Thyroid gland (tissue), 4 donors: ENCODE measurements at regions not wholly inside any gene's neighbourhood (a gene's known extent, or its start where the extent isn't known, plus 50 kb on each side); places are given as distances from the start of the nearest gene placed in this dataset.
"Not testable (repeated sequence)": the region's sequence is repeated elsewhere in the genome, so short reads cannot be mapped to it uniquely, and the experiment has no call there.

Source experiments
- DNase-seq, 2 donors: peaks; one replicate each; pipeline ENCODE4 v3.0.0-alpha.2; 2019
- H3K27ac ChIP-seq, 3 donors: fragments of 200-600 bp; sonication (generic); 1 replicate in 2 of 3; 2 replicates in 1 of 3; pipeline ENCODE4 v1.5.1; 2016 to 2019; ENCODE audit warnings: mild to moderate bottlenecking in 1 of 3, moderate library complexity in 1 of 3
- H3K27me3 ChIP-seq: fragments of 200-600 bp; sonication (generic); one replicate; pipeline ENCODE4 v1.5.1; 2019
- H3K36me3 ChIP-seq, 2 donors: fragments of 200-600 bp; sonication (generic); one replicate each; pipeline ENCODE4 v1.5.1; 2016 to 2019
- H3K4me1 ChIP-seq, 2 donors: fragments of 200-600 bp; sonication (generic); one replicate each; pipeline ENCODE4 v1.5.1; 2017 to 2019
- H3K4me3 ChIP-seq, 3 donors: fragments of 200-600 bp; sonication (generic); replicated peaks in 1 of 3; 1 replicate in 2 of 3; 2 replicates in 1 of 3; pipeline ENCODE4 v1.5.1; 2016; ENCODE audit warnings: mild to moderate bottlenecking in 1 of 3
- H3K9me3 ChIP-seq: fragments of 200-600 bp; sonication (generic); one replicate; pipeline ENCODE4 v1.5.1; 2017
- POLR2A ChIP-seq, 2 donors: fragments of 450-650 bp; IDR thresholded peaks; one replicate each; pipeline ENCODE4 v1.6.1; 2017; ENCODE audit warnings: antibody characterized with exemption in 2 of 2, mild to moderate bottlenecking in 2 of 2, moderate library complexity in 1 of 2
- WGBS, 2 donors: methylation state at CpG; one replicate each; pipeline ENCODE4 v1.1.5; 2017; 5-methylcytosine and 5-hydroxymethylcytosine counted together
- intact Hi-C: fragments of 100-400 bp; cut with DNase I; formaldehyde crosslinking; loops from one replicate; pipeline ENCODE4 v1.15.1; 2023
- TF ChIP-seq, protein P1 (sequence below), 6 experiments: fragments of 200-600 bp in 3 of 6; fragments of 450-650 bp in 3 of 6; sonication (generic) in 3 of 6; IDR thresholded peaks; one replicate each; pipeline ENCODE4 v1.5.1; 2016 to 2019; ENCODE audit warnings: antibody characterized with exemption in 6 of 6, mild to moderate bottlenecking in 2 of 6, inconsistent platforms in 1 of 6, moderate library complexity in 1 of 6

DNA sequence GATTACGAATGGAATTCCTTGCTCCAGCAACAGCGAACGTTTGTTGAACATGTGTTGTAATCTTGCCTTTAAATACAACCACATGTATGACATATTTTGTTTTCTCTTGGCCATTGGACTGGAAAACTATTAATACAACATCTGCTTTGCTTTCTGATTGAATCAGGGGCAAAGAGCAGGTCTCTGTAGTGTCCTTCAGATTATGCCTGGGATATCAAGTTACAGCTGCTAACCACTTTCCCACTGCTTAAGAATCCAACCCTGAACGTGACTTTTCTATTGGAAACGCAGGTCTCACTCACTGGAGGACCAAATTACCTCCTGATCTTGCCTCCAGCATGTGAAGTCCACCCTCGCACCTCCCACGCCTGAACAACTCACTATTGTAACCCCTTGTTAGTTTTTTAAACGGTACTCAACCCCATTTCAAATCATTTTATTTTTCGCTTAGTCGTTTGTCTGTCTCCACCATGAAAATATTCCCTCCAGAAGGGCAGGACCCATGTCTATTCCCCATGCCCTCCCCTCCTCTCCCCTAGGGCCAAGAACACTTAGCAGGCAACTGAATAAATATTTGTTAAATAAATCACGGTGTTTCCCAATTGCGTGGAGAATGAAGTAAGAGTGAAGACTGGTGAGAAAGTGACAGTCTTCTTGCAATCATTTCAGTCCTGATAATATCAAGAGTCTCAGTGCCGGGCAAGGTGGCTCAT, 57.4 kb upstream of the MRTFB start:
- Histone ChIP-seq H3K4me1 (peaks cover 47 to 53% of the 10 kb centered on the region in 2 donors), H3K9me3 (no peaks in the 10 kb centered on the region), H3K27me3 (no peaks in the 10 kb centered on the region), H3K4me3 (no peak overlapping the region), H3K27ac (peak overlapping the region; percentile 34 to 92 (median 70)), H3K36me3 (no peaks in the 10 kb centered on the region)
- peak; percentile 65 to 66 for DNase-seq
- 19 to 24% methylated on average over 13 of the region's 13 CpGs for WGBS, 2 donors
- TF ChIP-seq, protein P1, sequence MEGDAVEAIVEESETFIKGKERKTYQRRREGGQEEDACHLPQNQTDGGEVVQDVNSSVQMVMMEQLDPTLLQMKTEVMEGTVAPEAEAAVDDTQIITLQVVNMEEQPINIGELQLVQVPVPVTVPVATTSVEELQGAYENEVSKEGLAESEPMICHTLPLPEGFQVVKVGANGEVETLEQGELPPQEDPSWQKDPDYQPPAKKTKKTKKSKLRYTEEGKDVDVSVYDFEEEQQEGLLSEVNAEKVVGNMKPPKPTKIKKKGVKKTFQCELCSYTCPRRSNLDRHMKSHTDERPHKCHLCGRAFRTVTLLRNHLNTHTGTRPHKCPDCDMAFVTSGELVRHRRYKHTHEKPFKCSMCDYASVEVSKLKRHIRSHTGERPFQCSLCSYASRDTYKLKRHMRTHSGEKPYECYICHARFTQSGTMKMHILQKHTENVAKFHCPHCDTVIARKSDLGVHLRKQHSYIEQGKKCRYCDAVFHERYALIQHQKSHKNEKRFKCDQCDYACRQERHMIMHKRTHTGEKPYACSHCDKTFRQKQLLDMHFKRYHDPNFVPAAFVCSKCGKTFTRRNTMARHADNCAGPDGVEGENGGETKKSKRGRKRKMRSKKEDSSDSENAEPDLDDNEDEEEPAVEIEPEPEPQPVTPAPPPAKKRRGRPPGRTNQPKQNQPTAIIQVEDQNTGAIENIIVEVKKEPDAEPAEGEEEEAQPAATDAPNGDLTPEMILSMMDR (IDR thresholded peaks at IDR 0.05), result no peak
- peak in 1 of 2 donors; percentile 44 for TF ChIP-seq POLR2A (IDR thresholded peaks at IDR 0.05)
- intact Hi-C loops, result no loop called here

- no peaks in the 10 kb centered on the region for H3K9me3 ChIP-seq
- H3K4me3 ChIP-seq, result no peak overlapping the region
- 71 to 78% methylated on average over 5 of the region's 5 CpGs for WGBS, 2 donors
- peak overlapping the region; percentile 34 to 92 (median 70) for H3K27ac ChIP-seq
- intact Hi-C loops, result no loop called here
- peaks cover 47 to 58% of the 10 kb centered on the region in 2 donors for H3K4me1 ChIP-seq
- no peak for DNase-seq
- H3K27me3 ChIP-seq, result no peaks in the 10 kb centered on the region
- no peaks in the 10 kb centered on the region for H3K36me3 ChIP-seq
- no peak for TF ChIP-seq POLR2A (IDR thresholded peaks at IDR 0.05)
These were observed 56.9 kb upstream of the MRTFB start for GRCh38 chr16:14014284-14014625.

DNA sequence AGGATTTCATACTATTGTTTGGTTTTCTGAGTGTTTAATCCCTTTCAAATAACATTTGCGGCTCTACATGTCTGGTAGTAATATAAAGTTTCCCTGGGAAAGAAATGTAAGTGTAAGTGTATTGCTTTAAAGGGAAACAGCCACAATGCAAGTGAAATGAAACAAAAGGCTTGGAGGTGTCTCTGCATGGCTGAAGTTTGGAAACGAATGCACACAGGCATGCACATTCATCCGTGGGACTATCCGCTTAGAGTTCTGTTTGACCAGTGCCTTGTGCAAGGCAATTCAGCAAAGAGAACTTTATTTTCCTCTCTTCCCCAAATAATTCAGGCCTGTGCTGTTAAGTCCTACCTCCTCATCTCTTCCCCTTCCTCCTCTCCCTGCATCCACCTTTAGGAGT, 56.1 kb upstream of the MRTFB start:
- peak; percentile 40 to 57 for DNase-seq

DNA sequence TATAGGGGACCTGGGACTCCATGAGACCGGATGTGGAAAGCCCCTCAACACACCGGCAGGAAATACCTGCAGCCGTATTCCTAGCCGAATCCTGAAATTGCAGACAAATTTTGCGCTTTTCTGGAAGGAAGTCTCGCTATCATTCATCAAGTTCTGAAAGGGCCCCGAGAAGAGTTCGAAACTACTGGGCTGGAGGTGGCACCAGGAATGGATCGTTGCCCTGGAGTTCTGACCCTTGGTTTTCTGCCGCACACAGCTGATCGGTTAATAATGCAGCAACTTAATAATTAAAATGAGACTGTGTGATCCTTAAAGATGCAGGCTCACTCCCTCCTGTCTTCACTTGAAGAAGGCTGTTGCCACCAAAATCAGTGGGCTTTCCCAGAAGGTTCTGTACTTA, 55.7 kb upstream of the MRTFB start:
- 68 to 69% methylated on average over 11 of the region's 11 CpGs for WGBS, 2 donors
- TF ChIP-seq POLR2A (IDR thresholded peaks at IDR 0.05), result no peak
- TF ChIP-seq, protein P1 (IDR thresholded peaks at IDR 0.05), result no peak
- Histone ChIP-seq H3K4me3 (no peak overlapping the region), H3K27me3 (no peaks in the 10 kb centered on the region), H3K27ac (peak overlapping the region in 2 of 3 donors; percentile 70 to 92), H3K9me3 (no peaks in the 10 kb centered on the region), H3K36me3 (no peaks in the 10 kb centered on the region), H3K4me1 (peaks cover 47 to 59% of the 10 kb centered on the region in 2 donors)
- intact Hi-C loops, result no loop called here
- DNase-seq, result no peak

More for the DNA sequence above, 56.1 kb upstream of the MRTFB start:
- WGBS, 2 donors, result 11 to 20% methylated on average over 4 of the region's 4 CpGs
- Histone ChIP-seq H3K27ac (peak overlapping the region; percentile 24 to 92 (median 70)), H3K4me3 (no peak overlapping the region), H3K9me3 (no peaks in the 10 kb centered on the region), H3K36me3 (no peaks in the 10 kb centered on the region), H3K4me1 (peaks cover 47 to 59% of the 10 kb centered on the region in 2 donors), H3K27me3 (no peaks in the 10 kb centered on the region)
- TF ChIP-seq, protein P1 (IDR thresholded peaks at IDR 0.05), result no peak
- TF ChIP-seq POLR2A (IDR thresholded peaks at IDR 0.05), result no peak
- intact Hi-C loops, result no loop called here

- no peak overlapping the region for H3K4me3 ChIP-seq
- TF ChIP-seq, protein P1 (IDR thresholded peaks at IDR 0.05), result no peak
- no peak for TF ChIP-seq POLR2A (IDR thresholded peaks at IDR 0.05)
- intact Hi-C loops, result no loop called here
These were observed 55.2 kb upstream of the MRTFB start for GRCh38 chr16:14015948-14016347.

GRCh38 chr16:14016362-14016761, 54.8 kb upstream of the MRTFB start:
- 91% methylated on average over 15 of the region's 15 CpGs for WGBS, 2 donors
- peak overlapping the region in 2 of 3 donors; percentile 70 to 92 for H3K27ac ChIP-seq
- H3K4me3 ChIP-seq, DNase-seq, H3K27me3 ChIP-seq, H3K9me3 ChIP-seq, intact Hi-C loops, H3K36me3 ChIP-seq: not testable (repeated sequence)
- H3K4me1 ChIP-seq, result peaks cover 47 to 59% of the 10 kb centered on the region in 2 donors

More at GRCh38 chr16:14015948-14016347, 55.2 kb upstream of the MRTFB start:
- 62 to 77% methylated on average over 2 of the region's 2 CpGs for WGBS, 2 donors
- Histone ChIP-seq H3K36me3 (no peaks in the 10 kb centered on the region), H3K9me3 (no peaks in the 10 kb centered on the region), H3K27me3 (no peaks in the 10 kb centered on the region), H3K4me1 (peaks cover 47 to 59% of the 10 kb centered on the region in 2 donors), H3K27ac (peak overlapping the region in 2 of 3 donors; percentile 70 to 92)
- DNase-seq, result no peak
